Esophagus squamous epithelium (tissue), 5 donors: ENCODE measurements at regions not wholly inside any gene's neighbourhood (a gene's known extent, or its start where the extent isn't known, plus 50 kb on each side); places are given as distances from the start of the nearest gene placed in this dataset.

Experiments
- DNase-seq: peaks from one replicate; lab custom pipeline; 2025; lab: John Stamatoyannopoulos, UW
- H3K27ac ChIP-seq, 4 donors: fragments of 200-600 bp; sonication (generic); one replicate each; pipeline ENCODE4 v1.5.1; 2016 to 2019; ENCODE audit warnings: mild to moderate bottlenecking in 1 of 4
- H3K27me3 ChIP-seq, 4 donors: fragments of 200-600 bp; sonication (generic); 1 replicate in 3 of 4; 2 replicates in 1 of 4; pipeline versions ENCODE4 v1.5.1 to v1.6.0; 2017 to 2021; ENCODE audit warnings: antibody characterized with exemption in 1 of 4
- H3K36me3 ChIP-seq, 3 donors: fragments of 200-600 bp; sonication (generic); one replicate each; pipeline ENCODE4 v1.5.1; 2016 to 2019
- H3K4me1 ChIP-seq, 3 donors: fragments of 200-600 bp; sonication (generic); one replicate each; pipeline ENCODE4 v1.5.1; 2017 to 2019
- H3K4me3 ChIP-seq, 4 donors: fragments of 200-600 bp; sonication (generic); 1 replicate in 3 of 4; 2 replicates in 1 of 4; pipeline ENCODE4 v1.5.1; 2016 to 2019; ENCODE audit warnings: mild to moderate bottlenecking in 2 of 4, moderate library complexity in 1 of 4
- H3K9me3 ChIP-seq, 3 donors: fragments of 200-600 bp; sonication (generic); one replicate each; pipeline ENCODE4 v1.5.1; 2016 to 2019
- POLR2A ChIP-seq, 4 donors: fragments of 450-650 bp; IDR thresholded peaks; one replicate each; pipeline ENCODE4 v1.6.1; 2017; ENCODE audit warnings: antibody characterized with exemption in 4 of 4, mild to moderate bottlenecking in 4 of 4, moderate library complexity in 3 of 4
- WGBS, 2 donors: methylation state at CpG; one replicate each; pipeline ENCODE4 v1.1.5; 2018; 5-methylcytosine and 5-hydroxymethylcytosine counted together
- intact Hi-C: fragments of 100-400 bp; cut with DNase I; formaldehyde crosslinking; loops from one replicate; pipeline ENCODE4 v1.15.0; 2022
- TF ChIP-seq, protein P1 (sequence below), 6 experiments: fragments of 450-650 bp in 4 of 6; fragments of 200-600 bp in 2 of 6; sonication (generic) in 2 of 6; IDR thresholded peaks; one replicate each; pipeline ENCODE4 v1.5.1; 2016 to 2019; ENCODE audit warnings: antibody characterized with exemption in 6 of 6, mild to moderate bottlenecking in 4 of 6, moderate library complexity in 4 of 6
- donor health status: DM: yes; HTN: yes; CAD: no.

DNA sequence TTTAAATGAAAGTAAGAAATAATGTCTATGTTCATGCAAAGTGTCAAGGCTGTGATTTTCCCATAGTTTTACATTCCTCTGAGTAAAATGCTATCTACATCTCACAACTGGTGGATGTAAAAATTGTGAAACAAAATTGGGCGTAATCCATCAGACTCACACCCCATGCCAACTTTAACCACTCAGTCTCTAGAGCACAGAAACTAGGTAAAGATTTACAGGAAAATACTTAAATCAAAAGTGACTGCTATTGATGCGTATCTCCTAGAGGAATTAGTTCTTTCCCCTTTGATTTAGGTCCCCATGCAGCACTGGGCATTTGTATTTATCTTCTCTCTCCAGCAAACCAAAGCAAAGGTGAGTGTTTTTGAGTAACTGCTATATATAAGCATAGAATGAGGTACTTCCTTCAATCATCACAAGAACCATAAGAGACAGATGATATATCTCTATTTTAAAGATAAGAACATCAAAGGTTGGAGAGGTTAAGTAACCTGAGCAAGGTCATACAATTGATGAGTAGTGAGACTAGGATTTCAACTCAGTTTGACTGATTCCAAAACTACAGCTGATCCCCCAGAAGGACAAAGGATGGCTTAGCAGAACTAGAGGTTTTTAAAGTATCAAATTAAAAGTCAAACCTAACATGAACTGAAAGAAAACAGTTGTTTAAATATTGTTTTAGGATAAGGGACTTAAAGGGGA is 594.0 kb upstream of the ACVR2A start:
- no peaks in the 10 kb centered on the region for H3K9me3 ChIP-seq
- 81 to 89% methylated on average over 2 of the region's 2 CpGs for WGBS, 2 donors
- no peak overlapping the region for H3K4me3 ChIP-seq
- no peak overlapping the region for H3K27ac ChIP-seq
- peaks cover 0 to 3% (median 0%) of the 10 kb centered on the region in 3 donors for H3K4me1 ChIP-seq
- H3K27me3 ChIP-seq = no peaks in the 10 kb centered on the region
- no peak for DNase-seq
- intact Hi-C loops = no loop called here
- no peaks in the 10 kb centered on the region for H3K36me3 ChIP-seq
- TF ChIP-seq, protein P1, sequence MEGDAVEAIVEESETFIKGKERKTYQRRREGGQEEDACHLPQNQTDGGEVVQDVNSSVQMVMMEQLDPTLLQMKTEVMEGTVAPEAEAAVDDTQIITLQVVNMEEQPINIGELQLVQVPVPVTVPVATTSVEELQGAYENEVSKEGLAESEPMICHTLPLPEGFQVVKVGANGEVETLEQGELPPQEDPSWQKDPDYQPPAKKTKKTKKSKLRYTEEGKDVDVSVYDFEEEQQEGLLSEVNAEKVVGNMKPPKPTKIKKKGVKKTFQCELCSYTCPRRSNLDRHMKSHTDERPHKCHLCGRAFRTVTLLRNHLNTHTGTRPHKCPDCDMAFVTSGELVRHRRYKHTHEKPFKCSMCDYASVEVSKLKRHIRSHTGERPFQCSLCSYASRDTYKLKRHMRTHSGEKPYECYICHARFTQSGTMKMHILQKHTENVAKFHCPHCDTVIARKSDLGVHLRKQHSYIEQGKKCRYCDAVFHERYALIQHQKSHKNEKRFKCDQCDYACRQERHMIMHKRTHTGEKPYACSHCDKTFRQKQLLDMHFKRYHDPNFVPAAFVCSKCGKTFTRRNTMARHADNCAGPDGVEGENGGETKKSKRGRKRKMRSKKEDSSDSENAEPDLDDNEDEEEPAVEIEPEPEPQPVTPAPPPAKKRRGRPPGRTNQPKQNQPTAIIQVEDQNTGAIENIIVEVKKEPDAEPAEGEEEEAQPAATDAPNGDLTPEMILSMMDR (IDR thresholded peaks at IDR 0.05) = no peak
- TF ChIP-seq POLR2A (IDR thresholded peaks at IDR 0.05) = no peak

DNA sequence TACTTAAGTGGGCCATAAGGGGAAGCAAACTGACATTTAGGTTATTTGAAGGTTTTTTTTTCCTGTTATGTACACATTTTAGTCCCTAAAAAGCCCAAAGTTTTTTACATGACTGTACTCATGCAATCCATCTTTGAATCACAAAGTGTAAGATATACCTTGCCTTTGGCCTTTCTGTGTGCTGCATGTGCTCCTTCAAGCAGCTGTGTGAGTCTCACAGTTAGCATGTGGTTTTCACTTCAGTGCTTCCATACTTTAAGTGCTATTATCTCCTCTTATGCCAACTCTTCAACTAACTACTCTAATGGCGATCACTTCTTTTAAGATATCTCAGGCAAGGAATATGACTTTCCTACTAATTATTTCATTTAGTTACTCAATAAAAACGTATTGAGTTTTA is 597.1 kb upstream of the ACVR2A start:
- no peaks in the 10 kb centered on the region for H3K36me3 ChIP-seq

GRCh38 chr2:147242445-147242844 is 602.4 kb upstream of the ACVR2A start:
- no peak overlapping the region for H3K4me3 ChIP-seq
- TF ChIP-seq POLR2A (IDR thresholded peaks at IDR 0.05) = no peak
- TF ChIP-seq, protein P1 (IDR thresholded peaks at IDR 0.05) = no peak
- H3K27ac ChIP-seq = no peak overlapping the region
- H3K4me1 ChIP-seq = no peaks in the 10 kb centered on the region
- no peak for DNase-seq
- H3K9me3 ChIP-seq = no peaks in the 10 kb centered on the region
- H3K36me3 ChIP-seq = no peaks in the 10 kb centered on the region
- intact Hi-C loops = no loop called here
- H3K27me3 ChIP-seq = no peaks in the 10 kb centered on the region

More for the DNA sequence above, 597.1 kb upstream of the ACVR2A start:
- no peaks in the 10 kb centered on the region for H3K4me1 ChIP-seq
- H3K4me3 ChIP-seq = no peak overlapping the region
- H3K27me3 ChIP-seq = no peaks in the 10 kb centered on the region
- 67 to 81% methylated on average over 2 of the region's 2 CpGs for WGBS, 2 donors
- intact Hi-C loops = no loop called here
- H3K27ac ChIP-seq = no peak overlapping the region
- no peak for DNase-seq
- TF ChIP-seq, protein P1 (IDR thresholded peaks at IDR 0.05) = no peak
- TF ChIP-seq POLR2A (IDR thresholded peaks at IDR 0.05) = no peak
- no peaks in the 10 kb centered on the region for H3K9me3 ChIP-seq

DNA sequence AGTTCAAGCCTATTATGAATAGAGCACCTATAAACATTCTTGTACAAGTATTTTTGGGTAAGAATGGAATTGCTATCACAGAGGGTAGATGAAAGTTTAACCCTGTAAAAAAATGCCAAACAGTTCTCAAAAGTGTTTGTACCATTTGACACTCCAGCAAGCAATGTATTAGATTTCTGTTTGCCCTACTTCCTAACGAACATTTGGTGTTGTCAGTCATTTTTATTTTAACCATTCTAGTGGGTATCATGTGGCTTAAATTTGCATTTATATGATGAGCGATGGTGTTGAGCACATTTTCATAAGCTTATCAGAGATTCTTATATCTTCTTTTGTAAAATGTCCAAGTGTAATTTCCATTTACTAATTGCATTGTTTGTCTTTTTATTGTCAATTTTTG is 608.2 kb upstream of the ACVR2A start:
- intact Hi-C loops = no loop called here
- TF ChIP-seq, protein P1 (IDR thresholded peaks at IDR 0.05) = no peak
- no peak for TF ChIP-seq POLR2A (IDR thresholded peaks at IDR 0.05)
- H3K4me1 ChIP-seq = no peaks in the 10 kb centered on the region

DNA sequence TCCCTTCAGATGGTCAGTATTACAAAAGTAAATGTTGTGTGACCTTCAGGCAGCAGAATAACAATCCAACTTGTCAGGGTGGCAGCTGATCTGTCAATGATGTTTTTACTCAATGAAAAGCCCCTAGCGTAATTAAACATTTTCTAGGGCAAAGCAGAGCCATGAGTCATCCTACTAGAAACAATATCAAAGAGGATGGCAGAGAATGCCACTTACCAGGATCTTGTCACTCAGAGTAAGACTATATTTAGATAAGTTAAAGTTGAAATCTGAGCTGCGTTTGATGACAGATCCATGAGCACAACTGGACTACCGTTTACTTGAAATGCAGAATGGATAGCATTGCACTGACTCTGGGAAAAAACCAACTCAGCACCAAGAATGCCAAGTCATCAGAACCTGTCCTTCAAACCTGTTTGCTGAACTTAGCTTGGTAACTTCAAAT is 612.6 kb upstream of the ACVR2A start:
- no peak for TF ChIP-seq POLR2A (IDR thresholded peaks at IDR 0.05)
- TF ChIP-seq, protein P1 (IDR thresholded peaks at IDR 0.05) = no peak
- no peak overlapping the region for H3K4me3 ChIP-seq
- no peaks in the 10 kb centered on the region for H3K9me3 ChIP-seq
- no peak overlapping the region for H3K27ac ChIP-seq
- WGBS, 2 donors = 58 to 63% methylated on average over 3 of the region's 3 CpGs
- no peaks in the 10 kb centered on the region for H3K36me3 ChIP-seq
- DNase-seq = no peak
- H3K4me1 ChIP-seq = no peaks in the 10 kb centered on the region
- intact Hi-C loops = no loop called here
- no peaks in the 10 kb centered on the region for H3K27me3 ChIP-seq

More for the DNA sequence above, 608.2 kb upstream of the ACVR2A start:
- H3K9me3 ChIP-seq = no peaks in the 10 kb centered on the region
- WGBS, 2 donors = 77 to 87% methylated on average over 2 of the region's 2 CpGs
- H3K36me3 ChIP-seq = no peaks in the 10 kb centered on the region
- DNase-seq = no peak
- H3K4me3 ChIP-seq = no peak overlapping the region
- no peak overlapping the region for H3K27ac ChIP-seq
- H3K27me3 ChIP-seq = no peaks in the 10 kb centered on the region
